CD4-positive, alpha-beta memory T cell (primary cell): ENCODE measurements at regions not wholly inside any gene's neighbourhood (a gene's known extent, or its start where the extent isn't known, plus 50 kb on each side); places are given as distances from the start of the nearest gene placed in this dataset.
"Not testable (repeated sequence)": the region's sequence is repeated elsewhere in the genome, so short reads cannot be mapped to it uniquely, and the experiment has no call there.

Experiments
- CTCF ChIA-PET: fragments of 350-600 bp; sonication (Branson Sonifier 250); formaldehyde crosslinking; loops from one replicate; lab custom pipeline; 2021; ENCODE audit warnings: inconsistent platforms; ENCODE audit not compliant: partially characterized antibody; lab: Charles Lee
- POLR2A ChIA-PET: fragments of 350-600 bp; sonication (Branson Sonifier 250); formaldehyde crosslinking; loops from one replicate; lab custom pipeline; 2021; ENCODE audit not compliant: partially characterized antibody; lab: Charles Lee
- DNase-seq, 5 donors: peaks; one replicate each; pipeline versions ENCODE4 v3.0.0 to v3.0.0-alpha.2; 2020 to 2022; ENCODE audit warnings: mixed read lengths in 1 of 5
- H3K27ac ChIP-seq: one replicate; pipeline ENCODE4 v1.7.0; 2013; ENCODE audit warnings: low read depth, low read length
- H3K27me3 ChIP-seq: 2 replicates; pipeline ENCODE4 v1.7.0; 2013; ENCODE audit warnings: mild to moderate bottlenecking, low read length, moderate library complexity; ENCODE audit not compliant: insufficient read depth
- H3K36me3 ChIP-seq: 2 replicates; pipeline ENCODE4 v1.7.0; 2013; ENCODE audit warnings: mild to moderate bottlenecking, low read length, moderate library complexity; ENCODE audit not compliant: insufficient read depth
- H3K4me1 ChIP-seq: 2 replicates; pipeline ENCODE4 v1.7.0; 2013; ENCODE audit warnings: mild to moderate bottlenecking, low read length, moderate library complexity; ENCODE audit not compliant: insufficient read depth
- H3K4me3 ChIP-seq, 2 donors: one replicate each; pipeline ENCODE4 v1.7.0; 2013; ENCODE audit warnings: low read length in 2 of 2, mild to moderate bottlenecking in 1 of 2
- H3K9me3 ChIP-seq, 2 donors: one replicate each; pipeline ENCODE4 v1.7.0; 2013; ENCODE audit warnings: low read length in 2 of 2, control low read depth in 1 of 2; ENCODE audit not compliant: control insufficient read depth in 1 of 2
- H3K27ac Mint-ChIP-seq, 7 donors: one replicate each; pipeline ENCODE4 v1.8.0; 2020 to 2021; ENCODE audit warnings: mixed read lengths in 7 of 7, mild to moderate bottlenecking in 6 of 7, inconsistent platforms in 3 of 7, moderate library complexity in 3 of 7
- H3K27me3 Mint-ChIP-seq, 2 donors: one replicate each; pipeline ENCODE4 v1.8.0; 2020 to 2021; ENCODE audit warnings: mixed read lengths in 2 of 2
- H3K36me3 Mint-ChIP-seq, 2 donors: one replicate each; pipeline ENCODE4 v1.8.0; 2020 to 2021; ENCODE audit warnings: mixed read lengths in 2 of 2, inconsistent platforms in 1 of 2, mild to moderate bottlenecking in 1 of 2
- H3K4me1 Mint-ChIP-seq, 4 donors: one replicate each; pipeline ENCODE4 v1.8.0; 2020 to 2021; ENCODE audit warnings: mixed read lengths in 4 of 4, mild to moderate bottlenecking in 1 of 4
- H3K4me3 Mint-ChIP-seq, 8 donors: one replicate each; pipeline ENCODE4 v1.8.0; 2020 to 2021; ENCODE audit warnings: mixed read lengths in 8 of 8, mild to moderate bottlenecking in 7 of 8, moderate library complexity in 6 of 8, inconsistent platforms in 3 of 8
- H3K9me3 Mint-ChIP-seq, 8 donors: one replicate each; pipeline ENCODE4 v1.8.0; 2020 to 2021; ENCODE audit warnings: mixed read lengths in 8 of 8, mild to moderate bottlenecking in 5 of 8, inconsistent platforms in 3 of 8, moderate library complexity in 1 of 8
- intact Hi-C: fragments of 100-400 bp; cut with micrococcal nuclease; formaldehyde crosslinking; loops from one replicate; pipeline ENCODE4 v1.15.1; 2023

DNA sequence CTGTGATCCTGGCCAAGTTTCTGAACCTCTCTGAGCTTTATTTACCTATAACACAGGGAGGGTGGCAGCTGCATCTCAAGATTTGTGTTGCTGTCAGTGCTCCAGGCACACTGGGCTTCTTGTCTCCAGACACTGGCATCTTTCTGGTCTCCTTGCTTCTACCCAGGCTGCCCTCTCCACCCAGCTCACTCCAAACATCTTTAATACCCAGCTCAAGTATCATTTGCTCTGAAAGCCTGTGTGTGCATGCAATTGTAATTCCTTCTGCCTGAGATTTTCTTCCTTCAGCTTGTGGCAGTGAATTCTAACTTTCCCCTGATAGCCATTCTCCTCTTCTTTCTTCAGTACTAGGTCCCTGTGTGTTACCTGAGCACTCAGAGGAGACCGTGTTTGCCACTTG, 50.7 kb upstream of the USP7 start:
- Histone ChIP-seq H3K4me1 (no peaks in the 10 kb centered on the region), H3K9me3 (peaks cover 0 to 9% of the 10 kb centered on the region in 2 donors), H3K4me3 (no peak overlapping the region), H3K36me3 (no peaks in the 10 kb centered on the region), H3K27me3 (no peaks in the 10 kb centered on the region), H3K27ac (no peak overlapping the region)
- Mint-ChIP-seq H3K36me3 (peaks cover 0 to 6% of the 10 kb centered on the region in 2 donors), H3K4me3 (no peak overlapping the region), H3K27me3 (peaks cover 0 to 15% of the 10 kb centered on the region in 2 donors), H3K27ac (peak overlapping the region in 1 of 7 donors; percentile 53), H3K9me3 (peaks cover 5 to 18% (median 11%) of the 10 kb centered on the region in 8 donors), H3K4me1 (no peaks in the 10 kb centered on the region)
- ChIA-PET POLR2A (no interaction called here), CTCF (no interaction called here)
- DNase-seq, result no peak
- intact Hi-C loops, result no loop called here

DNA sequence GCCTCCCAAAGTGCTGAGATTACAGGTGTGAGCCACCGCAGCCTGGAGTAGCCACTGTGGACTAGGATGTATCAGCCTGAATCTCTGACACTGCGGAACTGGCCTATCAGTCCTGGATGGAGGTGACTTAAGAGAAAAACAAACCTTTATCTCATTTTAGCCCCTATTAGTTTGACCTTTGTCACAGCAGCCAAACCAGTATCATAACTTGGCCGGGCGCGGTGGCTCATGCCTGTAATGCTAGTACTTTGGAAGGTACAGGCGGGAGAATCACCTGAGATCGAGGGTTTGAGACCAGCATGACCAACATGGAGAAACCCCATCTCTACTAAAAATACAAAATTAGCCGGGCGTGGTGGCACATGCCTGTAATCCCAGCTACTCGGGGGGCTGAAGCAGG, 51.8 kb upstream of the USP7 start:
- Mint-ChIP-seq H3K9me3 (peaks cover 5 to 18% (median 11%) of the 10 kb centered on the region in 8 donors), H3K4me3 (no peak overlapping the region), H3K27me3 (peaks cover under 1 to 13% of the 10 kb centered on the region in 2 donors), H3K36me3 (peaks cover 0 to 6% of the 10 kb centered on the region in 2 donors), H3K4me1 (no peaks in the 10 kb centered on the region), H3K27ac (no peak overlapping the region)
- H3K4me1 ChIP-seq, result no peaks in the 10 kb centered on the region
- H3K9me3 ChIP-seq, result peaks cover 0 to 9% of the 10 kb centered on the region in 2 donors
- H3K27me3 ChIP-seq, result no peaks in the 10 kb centered on the region
- H3K4me3 ChIP-seq, result no peak overlapping the region
- CTCF ChIA-PET, result no interaction called here
- no peak overlapping the region for H3K27ac ChIP-seq
- intact Hi-C loops, result no loop called here
- DNase-seq, result no peak
- POLR2A ChIA-PET, result no interaction called here
- H3K36me3 ChIP-seq, result no peaks in the 10 kb centered on the region

DNA sequence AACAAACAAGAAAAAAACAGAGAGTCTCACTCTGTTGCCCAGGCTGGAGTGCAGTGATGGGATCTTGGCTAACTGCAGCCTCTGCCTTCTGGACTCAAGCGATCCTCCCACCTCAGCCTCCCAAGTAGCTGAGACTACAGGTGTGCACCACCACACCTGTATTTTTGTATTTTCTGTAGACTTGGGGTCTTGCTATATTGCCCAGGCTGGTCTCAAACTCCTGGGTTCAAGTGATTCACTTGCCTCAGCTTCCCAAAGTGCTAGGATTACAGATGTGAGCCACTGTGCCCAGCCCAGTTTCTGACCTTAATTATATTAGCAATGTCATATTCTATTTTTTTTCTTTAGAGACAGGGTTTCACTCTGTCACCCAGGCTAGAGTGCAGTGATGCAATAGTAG, 52.3 kb upstream of the USP7 start:
- H3K4me3 ChIP-seq, H3K36me3 Mint-ChIP-seq, intact Hi-C loops, H3K9me3 ChIP-seq, H3K27ac Mint-ChIP-seq, POLR2A ChIA-PET, DNase-seq, H3K27me3 ChIP-seq, CTCF ChIA-PET, H3K4me3 Mint-ChIP-seq, H3K27ac ChIP-seq, H3K36me3 ChIP-seq, H3K4me1 Mint-ChIP-seq, H3K4me1 ChIP-seq: not testable (repeated sequence)
- Mint-ChIP-seq H3K27me3 (peaks cover 2 to 11% of the 10 kb centered on the region in 2 donors), H3K9me3 (peaks cover 5 to 18% (median 11%) of the 10 kb centered on the region in 8 donors)

DNA sequence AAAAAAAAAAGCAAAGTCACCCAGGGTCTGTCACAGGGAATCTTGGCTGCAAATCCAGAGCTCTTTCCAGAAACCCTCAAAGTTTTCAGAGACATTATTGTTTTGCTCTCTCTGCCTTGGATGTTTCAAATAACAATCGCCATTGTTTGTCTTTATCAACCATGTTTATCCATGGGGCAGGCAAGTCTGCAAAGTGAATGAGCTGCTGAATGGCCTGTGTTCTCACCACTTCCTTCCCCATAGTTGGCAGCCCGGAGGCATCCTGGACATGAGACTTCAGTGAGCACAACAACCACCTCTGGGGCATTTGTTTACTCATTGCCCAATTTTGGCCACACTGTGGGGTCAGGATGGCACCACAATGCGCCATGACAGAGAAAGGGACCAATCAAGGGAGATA, 53.1 kb upstream of the USP7 start:
- Histone ChIP-seq H3K27ac (no peak overlapping the region), H3K27me3 (no peaks in the 10 kb centered on the region), H3K4me3 (no peak overlapping the region), H3K9me3 (peaks cover 0 to 9% of the 10 kb centered on the region in 2 donors), H3K4me1 (no peaks in the 10 kb centered on the region), H3K36me3 (no peaks in the 10 kb centered on the region)
- POLR2A ChIA-PET, result no interaction called here
- H3K36me3 Mint-ChIP-seq, result peaks cover 0 to 6% of the 10 kb centered on the region in 2 donors
- H3K4me3 Mint-ChIP-seq, result no peak overlapping the region
- CTCF ChIA-PET, result interaction anchor here (2.1 kb wide), 1 partner anchor 8 kb away, joined by 6 read pairs; no protein-coding TSS in a partner anchor
- DNase-seq, result no peak
- no peak overlapping the region for H3K27ac Mint-ChIP-seq
- intact Hi-C loops, result no loop called here
- peaks cover 2 to 11% of the 10 kb centered on the region in 2 donors for H3K27me3 Mint-ChIP-seq
- peaks cover 5 to 17% (median 11%) of the 10 kb centered on the region in 8 donors for H3K9me3 Mint-ChIP-seq
- H3K4me1 Mint-ChIP-seq, result no peaks in the 10 kb centered on the region

- no peaks in the 10 kb centered on the region for H3K27me3 ChIP-seq
- DNase-seq, result no peak
- peaks cover 0 to 1% (median 0%) of the 10 kb centered on the region in 4 donors for H3K4me1 Mint-ChIP-seq
- no peak overlapping the region for H3K4me3 ChIP-seq
- H3K27me3 Mint-ChIP-seq, result no peaks in the 10 kb centered on the region
- H3K36me3 Mint-ChIP-seq, result no peaks in the 10 kb centered on the region
- no peak overlapping the region for H3K4me3 Mint-ChIP-seq
- CTCF ChIA-PET, result interaction anchor here (0.9 kb wide), 1 partner anchor 18 kb away, joined by 5 read pairs; no protein-coding TSS in a partner anchor
- POLR2A ChIA-PET, result no interaction called here
- H3K27ac Mint-ChIP-seq, result peak overlapping the region in 1 of 7 donors; percentile 13
- H3K36me3 ChIP-seq, result no peaks in the 10 kb centered on the region
- H3K9me3 ChIP-seq, result no peaks in the 10 kb centered on the region
- H3K9me3 Mint-ChIP-seq, result no peaks in the 10 kb centered on the region
- intact Hi-C loops, result no loop called here
- H3K27ac ChIP-seq, result no peak overlapping the region
- H3K4me1 ChIP-seq, result no peaks in the 10 kb centered on the region
Observed at GRCh38 chr16:9027070-9027799, 63.5 kb upstream of the USP7 start.

- H3K27ac Mint-ChIP-seq, H3K4me1 ChIP-seq, H3K4me3 Mint-ChIP-seq, H3K27ac ChIP-seq, H3K36me3 Mint-ChIP-seq, POLR2A ChIA-PET, H3K4me3 ChIP-seq, H3K27me3 ChIP-seq, DNase-seq, H3K9me3 ChIP-seq, H3K36me3 ChIP-seq, H3K27me3 Mint-ChIP-seq, H3K9me3 Mint-ChIP-seq, H3K4me1 Mint-ChIP-seq, intact Hi-C loops: not testable (repeated sequence)
- CTCF ChIA-PET, result interaction anchor here (1.3 kb wide), 1 partner anchor 20 kb away, joined by 4 read pairs; no protein-coding TSS in a partner anchor
Observed at GRCh38 chr16:9028491-9028890, 63.0 kb upstream of the HAPSTR1 start.

DNA sequence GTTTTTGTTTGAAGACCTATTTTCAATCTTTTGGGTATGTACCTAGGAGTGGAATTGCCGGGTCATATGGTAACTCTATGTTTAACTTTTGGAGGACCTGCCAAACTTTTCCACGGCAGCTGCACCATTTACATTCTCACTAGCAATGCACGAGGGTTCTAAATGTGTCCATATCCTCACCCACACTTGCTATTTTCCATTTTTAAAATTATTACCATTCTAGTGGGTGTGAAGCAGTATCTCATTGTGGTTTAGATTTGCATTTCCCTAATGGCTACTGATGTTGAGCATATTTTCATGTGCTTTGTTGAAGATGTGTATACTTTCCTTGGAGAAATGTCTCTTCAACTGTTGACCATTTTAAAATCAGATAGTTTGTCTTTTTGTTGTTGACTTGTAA, 60.3 kb upstream of the HAPSTR1 start:
- Mint-ChIP-seq H3K27ac (no peak overlapping the region), H3K4me3 (no peak overlapping the region), H3K27me3 (peaks cover 0 to 2% of the 10 kb centered on the region in 2 donors), H3K4me1 (no peaks in the 10 kb centered on the region), H3K9me3 (no peaks in the 10 kb centered on the region), H3K36me3 (no peaks in the 10 kb centered on the region)
- H3K27ac ChIP-seq, result no peak overlapping the region
- H3K4me3 ChIP-seq, result no peak overlapping the region
- no peak for DNase-seq
- ChIA-PET CTCF (interaction anchor here (1.5 kb wide), 1 partner anchor 22 kb away, joined by 4 read pairs; no protein-coding TSS in a partner anchor), POLR2A (no interaction called here)
- no peaks in the 10 kb centered on the region for H3K36me3 ChIP-seq
- H3K9me3 ChIP-seq, result no peaks in the 10 kb centered on the region
- no peaks in the 10 kb centered on the region for H3K4me1 ChIP-seq
- no peaks in the 10 kb centered on the region for H3K27me3 ChIP-seq
- intact Hi-C loops, result no loop called here
